ENCODE measurements at regions not wholly inside any gene's neighbourhood (a gene's known extent, or its start where the extent isn't known, plus 50 kb on each side); places are given as distances from the start of the nearest gene placed in this dataset.

DNA sequence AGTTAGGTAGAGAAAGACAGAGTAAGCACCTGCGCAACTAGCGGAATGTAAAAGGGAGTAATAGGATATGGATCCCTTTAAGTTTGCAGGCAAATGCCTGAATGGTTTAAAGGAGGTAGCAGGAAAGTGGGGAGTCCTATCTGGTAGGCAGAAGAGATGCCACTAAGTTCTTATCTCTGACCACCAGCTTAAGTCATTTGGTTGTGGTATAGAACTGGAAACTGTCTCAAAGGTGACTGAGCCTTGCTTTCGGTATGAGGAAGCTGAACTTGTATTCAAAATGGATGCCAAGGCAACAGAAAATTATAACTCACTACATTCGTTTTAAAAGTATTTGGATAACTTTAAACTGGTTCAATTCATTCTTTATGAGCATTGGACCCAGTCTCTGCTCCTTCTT is 475.6 kb downstream of the DMRTA1 start:
- H3K9ac ChIP-seq (ENCODE audit: low read length): no peak overlapping the region
- H3K4me1 ChIP-seq (ENCODE audit: control insufficient read depth in 1 of 2, insufficient read depth in 2 of 2, low read length in 2 of 2): no peaks in the 10 kb centered on the region
- H2AK5ac ChIP-seq (ENCODE audit: low read length): no peak overlapping the region
- no peak overlapping the region for H4K12ac ChIP-seq (ENCODE audit: low read depth, low read length)
- no peak overlapping the region for H3K23ac ChIP-seq (ENCODE audit: low read length)
- H3K4ac ChIP-seq (ENCODE audit: low read depth, low read length): no peak overlapping the region
- no peak for DNase-seq
- H2BK5ac ChIP-seq (ENCODE audit: low read depth, low read length, poor library complexity): no peak overlapping the region
- no peaks in the 10 kb centered on the region for H3K9me3 ChIP-seq (ENCODE audit: insufficient read depth, low read depth, low read length)
- no peak overlapping the region for H4K8ac ChIP-seq (ENCODE audit: low read depth, low read length)
- H3K36me3 ChIP-seq (ENCODE audit: control insufficient read depth in 1 of 2, insufficient read depth in 2 of 2, low read length in 2 of 2): no peaks in the 10 kb centered on the region
- WGBS (ENCODE audit: extremely low coverage, insufficient coverage, insufficient read length): no CpG with 5 or more reads among the region's 4 CpGs
- H3K18ac ChIP-seq (ENCODE audit: low read length): no peak overlapping the region
- H2BK12ac ChIP-seq (ENCODE audit: low read length): no peak overlapping the region
- no peaks in the 10 kb centered on the region for H3K79me2 ChIP-seq (ENCODE audit: control insufficient read depth, insufficient read depth, low read length, poor library complexity)
- no peak overlapping the region for H3K14ac ChIP-seq (ENCODE audit: low read length)
- no peak overlapping the region for H3K4me2 ChIP-seq (ENCODE audit: low read length)
- no peak overlapping the region for H2BK120ac ChIP-seq (ENCODE audit: insufficient read depth, low read length, poor library complexity)
- no peak overlapping the region for H4K91ac ChIP-seq (ENCODE audit: low read depth, low read length)
- no peaks in the 10 kb centered on the region for H3K27me3 ChIP-seq (ENCODE audit: insufficient read depth, low read length)
- H3K27ac ChIP-seq (ENCODE audit: low read depth, low read length): no peak overlapping the region
- H2AFZ ChIP-seq (ENCODE audit: insufficient read depth, low read length, poor library complexity): no peak overlapping the region
- no peaks in the 10 kb centered on the region for H3K79me1 ChIP-seq (ENCODE audit: low read length)
- H3K4me3 ChIP-seq (ENCODE audit: low read depth, low read length): no peak overlapping the region

DNA sequence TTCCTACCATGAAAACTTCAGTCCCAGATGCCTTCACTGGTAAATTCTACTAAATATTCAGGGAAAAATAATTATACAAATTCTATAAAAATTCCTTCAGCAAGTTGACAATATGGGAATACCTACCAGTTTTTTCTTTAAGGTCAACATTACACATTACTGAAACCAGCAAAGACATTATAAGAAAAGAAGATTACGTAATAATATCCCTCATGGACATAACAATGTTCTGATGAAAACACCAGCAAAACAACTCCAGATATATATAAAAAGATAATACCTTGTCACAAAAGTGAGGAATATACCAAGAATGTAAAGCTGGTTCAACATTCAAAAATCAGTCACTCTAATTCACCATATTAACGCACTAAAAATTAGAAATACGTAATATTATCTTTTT is 507.9 kb downstream of the DMRTA1 start:
- no peak overlapping the region for H3K4ac ChIP-seq (ENCODE audit: low read depth, low read length)
- no peak overlapping the region for H3K9ac ChIP-seq (ENCODE audit: low read length)
- no peak overlapping the region for H3K18ac ChIP-seq (ENCODE audit: low read length)
- no peak overlapping the region for H3K14ac ChIP-seq (ENCODE audit: low read length)
- no peaks in the 10 kb centered on the region for H3K79me2 ChIP-seq (ENCODE audit: control insufficient read depth, insufficient read depth, low read length, poor library complexity)
- no peaks in the 10 kb centered on the region for H3K4me1 ChIP-seq (ENCODE audit: control insufficient read depth in 1 of 2, insufficient read depth in 2 of 2, low read length in 2 of 2)
- H4K8ac ChIP-seq (ENCODE audit: low read depth, low read length): no peak overlapping the region
- no peak overlapping the region for H2AK5ac ChIP-seq (ENCODE audit: low read length)
- H4K91ac ChIP-seq (ENCODE audit: low read depth, low read length): no peak overlapping the region
- no peak overlapping the region for H2AFZ ChIP-seq (ENCODE audit: insufficient read depth, low read length, poor library complexity)
- H3K27me3 ChIP-seq (ENCODE audit: insufficient read depth, low read length): no peaks in the 10 kb centered on the region
- H3K36me3 ChIP-seq (ENCODE audit: control insufficient read depth in 1 of 2, insufficient read depth in 2 of 2, low read length in 2 of 2): no peaks in the 10 kb centered on the region
- H2BK5ac ChIP-seq (ENCODE audit: low read depth, low read length, poor library complexity): no peak overlapping the region
- H3K4me2 ChIP-seq (ENCODE audit: low read length): no peak overlapping the region
- no peak overlapping the region for H2BK120ac ChIP-seq (ENCODE audit: insufficient read depth, low read length, poor library complexity)
- no peak overlapping the region for H3K27ac ChIP-seq (ENCODE audit: low read depth, low read length)
- no peaks in the 10 kb centered on the region for H3K9me3 ChIP-seq (ENCODE audit: insufficient read depth, low read depth, low read length)
- no CpG with 5 or more reads among the region's 3 CpGs for WGBS (ENCODE audit: extremely low coverage, insufficient coverage, insufficient read length)
- H3K23ac ChIP-seq (ENCODE audit: low read length): no peak overlapping the region
- no peak overlapping the region for H3K4me3 ChIP-seq (ENCODE audit: low read depth, low read length)
- DNase-seq: no peak
- H3K79me1 ChIP-seq (ENCODE audit: low read length): no peaks in the 10 kb centered on the region
- H4K12ac ChIP-seq (ENCODE audit: low read depth, low read length): no peak overlapping the region
- no peak overlapping the region for H2BK12ac ChIP-seq (ENCODE audit: low read length)

DNA sequence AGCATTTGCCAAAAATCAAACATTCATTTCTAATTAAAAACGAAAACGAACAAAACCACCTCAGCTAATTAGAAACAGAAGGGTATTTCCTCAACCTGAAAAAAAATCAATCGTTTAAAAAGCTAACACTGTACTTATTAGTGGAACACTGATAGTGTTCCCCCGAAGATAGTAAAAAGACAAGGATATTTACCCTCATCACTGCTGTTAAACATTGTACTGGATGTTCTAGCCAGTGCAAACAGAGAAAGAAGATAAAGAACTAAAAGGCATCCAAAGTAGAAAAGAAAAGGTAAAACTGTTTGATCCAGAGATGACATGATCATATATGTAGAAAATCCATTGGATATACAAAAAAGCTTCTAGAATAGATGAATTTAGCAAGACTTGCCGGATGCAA is 508.3 kb downstream of the DMRTA1 start:
- H2AK5ac ChIP-seq (ENCODE audit: low read length): no peak overlapping the region
- no peak overlapping the region for H3K4me3 ChIP-seq (ENCODE audit: low read depth, low read length)
- no peak overlapping the region for H3K18ac ChIP-seq (ENCODE audit: low read length)
- H3K27ac ChIP-seq (ENCODE audit: low read depth, low read length): no peak overlapping the region
- H2BK120ac ChIP-seq (ENCODE audit: insufficient read depth, low read length, poor library complexity): no peak overlapping the region
- DNase-seq: no peak
- H3K4me1 ChIP-seq (ENCODE audit: control insufficient read depth in 1 of 2, insufficient read depth in 2 of 2, low read length in 2 of 2): no peaks in the 10 kb centered on the region
- no peaks in the 10 kb centered on the region for H3K36me3 ChIP-seq (ENCODE audit: control insufficient read depth in 1 of 2, insufficient read depth in 2 of 2, low read length in 2 of 2)
- no peaks in the 10 kb centered on the region for H3K27me3 ChIP-seq (ENCODE audit: insufficient read depth, low read length)
- no peaks in the 10 kb centered on the region for H3K79me1 ChIP-seq (ENCODE audit: low read length)
- H4K91ac ChIP-seq (ENCODE audit: low read depth, low read length): no peak overlapping the region
- no peak overlapping the region for H3K14ac ChIP-seq (ENCODE audit: low read length)
- no peak overlapping the region for H4K8ac ChIP-seq (ENCODE audit: low read depth, low read length)
- no peaks in the 10 kb centered on the region for H3K9me3 ChIP-seq (ENCODE audit: insufficient read depth, low read depth, low read length)
- no peak overlapping the region for H3K9ac ChIP-seq (ENCODE audit: low read length)
- H3K4ac ChIP-seq (ENCODE audit: low read depth, low read length): no peak overlapping the region
- no peak overlapping the region for H2AFZ ChIP-seq (ENCODE audit: insufficient read depth, low read length, poor library complexity)
- H3K79me2 ChIP-seq (ENCODE audit: control insufficient read depth, insufficient read depth, low read length, poor library complexity): no peaks in the 10 kb centered on the region
- H2BK12ac ChIP-seq (ENCODE audit: low read length): no peak overlapping the region
- H3K4me2 ChIP-seq (ENCODE audit: low read length): no peak overlapping the region
- H3K23ac ChIP-seq (ENCODE audit: low read length): no peak overlapping the region
- H4K12ac ChIP-seq (ENCODE audit: low read depth, low read length): no peak overlapping the region
- no CpG with 5 or more reads among the region's 5 CpGs for WGBS (ENCODE audit: extremely low coverage, insufficient coverage, insufficient read length)
- H2BK5ac ChIP-seq (ENCODE audit: low read depth, low read length, poor library complexity): no peak overlapping the region

DNA sequence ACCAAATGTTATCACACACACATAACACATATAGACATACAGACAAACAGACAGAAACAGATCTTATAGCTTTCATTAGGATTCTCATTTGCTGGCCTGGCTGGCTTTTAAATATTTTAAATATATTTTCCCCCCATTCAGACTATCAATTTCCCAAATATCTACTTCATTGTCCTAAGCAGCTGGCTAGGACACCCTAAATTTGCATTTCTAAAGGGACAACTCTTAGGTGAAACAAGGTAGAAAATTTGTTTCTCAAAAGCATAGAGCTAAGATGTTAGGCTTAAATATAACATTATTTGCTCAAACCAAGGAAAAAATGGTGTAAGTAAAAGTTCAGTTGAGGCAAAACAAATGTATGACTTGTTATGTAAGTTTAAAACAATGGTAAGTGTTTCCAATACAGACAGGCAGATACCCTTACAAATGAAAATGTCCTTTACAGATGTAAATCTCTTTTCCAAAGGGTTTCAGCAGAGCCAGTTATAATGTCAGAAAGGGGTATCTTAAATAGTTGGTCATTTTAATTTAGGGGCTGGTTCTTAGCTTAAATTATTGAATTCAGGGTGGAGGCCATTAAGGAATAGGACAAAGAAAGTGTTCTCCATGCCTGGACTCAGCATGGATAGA is 522.8 kb downstream of the DMRTA1 start:
- H4K91ac ChIP-seq (ENCODE audit: low read depth, low read length): no peak overlapping the region
- H3K79me1 ChIP-seq (ENCODE audit: low read length): no peaks in the 10 kb centered on the region
- no peak overlapping the region for H3K9ac ChIP-seq (ENCODE audit: low read length)
- H3K9me3 ChIP-seq (ENCODE audit: insufficient read depth, low read depth, low read length): no peaks in the 10 kb centered on the region
- H2AK5ac ChIP-seq (ENCODE audit: low read length): no peak overlapping the region
- H3K4me2 ChIP-seq (ENCODE audit: low read length): no peak overlapping the region
- H3K4ac ChIP-seq (ENCODE audit: low read depth, low read length): no peak overlapping the region
- H2AFZ ChIP-seq (ENCODE audit: insufficient read depth, low read length, poor library complexity): no peak overlapping the region
- H3K36me3 ChIP-seq (ENCODE audit: control insufficient read depth in 1 of 2, insufficient read depth in 2 of 2, low read length in 2 of 2): no peaks in the 10 kb centered on the region
- H3K4me1 ChIP-seq (ENCODE audit: control insufficient read depth in 1 of 2, insufficient read depth in 2 of 2, low read length in 2 of 2): no peaks in the 10 kb centered on the region
- DNase-seq: no peak
- H3K4me3 ChIP-seq (ENCODE audit: low read depth, low read length): no peak overlapping the region
- no peaks in the 10 kb centered on the region for H3K79me2 ChIP-seq (ENCODE audit: control insufficient read depth, insufficient read depth, low read length, poor library complexity)
- H3K18ac ChIP-seq (ENCODE audit: low read length): no peak overlapping the region
- no peak overlapping the region for H3K23ac ChIP-seq (ENCODE audit: low read length)
- no peak overlapping the region for H4K12ac ChIP-seq (ENCODE audit: low read depth, low read length)
- H2BK12ac ChIP-seq (ENCODE audit: low read length): no peak overlapping the region
- no peak overlapping the region for H2BK5ac ChIP-seq (ENCODE audit: low read depth, low read length, poor library complexity)
- H3K14ac ChIP-seq (ENCODE audit: low read length): no peak overlapping the region
- no peak overlapping the region for H4K8ac ChIP-seq (ENCODE audit: low read depth, low read length)
- H3K27me3 ChIP-seq (ENCODE audit: insufficient read depth, low read length): no peaks in the 10 kb centered on the region
- no peak overlapping the region for H3K27ac ChIP-seq (ENCODE audit: low read depth, low read length)
- no peak overlapping the region for H2BK120ac ChIP-seq (ENCODE audit: insufficient read depth, low read length, poor library complexity)
